HuH-7.5 (cell line): ENCODE measurements at regions not wholly inside any gene's neighbourhood (a gene's known extent, or its start where the extent isn't known, plus 50 kb on each side); places are given as distances from the start of the nearest gene placed in this dataset.

ENCODE experiments used
- DNase-seq: peaks from one replicate; pipeline ENCODE4 v3.0.0; 2011; ENCODE audit warnings: low spot score

GRCh38 chr11:92709329-92709728 is 260.1 kb upstream of the MTNR1B start:
- DNase-seq, result no peak

GRCh38 chr11:92711926-92712325 is 257.5 kb upstream of the MTNR1B start:
- DNase-seq, result no peak

GRCh38 chr11:92714111-92714510 is 255.3 kb upstream of the MTNR1B start:
- DNase-seq, result no peak

GRCh38 chr11:92717240-92717639 is 252.2 kb upstream of the MTNR1B start:
- DNase-seq, result no peak

- DNase-seq, result no peak
Measured at GRCh38 chr11:92720385-92720784, 249.1 kb upstream of the MTNR1B start.

- DNase-seq, result no peak
Measured at GRCh38 chr11:92725352-92725751, 244.1 kb upstream of the MTNR1B start.

- no peak for DNase-seq
Measured at GRCh38 chr11:92727123-92727522, 242.3 kb upstream of the MTNR1B start.

- no peak for DNase-seq
Measured at GRCh38 chr11:92727769-92728168, 241.7 kb upstream of the MTNR1B start.

- DNase-seq, result no peak
Measured at GRCh38 chr11:92728628-92729027, 240.8 kb upstream of the MTNR1B start.

GRCh38 chr11:92735039-92735438 is 234.4 kb upstream of the MTNR1B start:
- no peak for DNase-seq

GRCh38 chr11:92738276-92738675 is 231.2 kb upstream of the MTNR1B start:
- no peak for DNase-seq

- no peak for DNase-seq
Measured at GRCh38 chr11:92739041-92739440, 230.4 kb upstream of the MTNR1B start.

- no peak for DNase-seq
Measured at GRCh38 chr11:92739491-92739890, 230.0 kb upstream of the MTNR1B start.

- no peak for DNase-seq
Measured at GRCh38 chr11:92740276-92740675, 229.2 kb upstream of the MTNR1B start.

- no peak for DNase-seq
Measured at GRCh38 chr11:92744929-92745585, 224.4 kb upstream of the MTNR1B start.

- DNase-seq, result no peak
Measured at GRCh38 chr11:92750794-92751193, 218.7 kb upstream of the MTNR1B start.

GRCh38 chr11:92751594-92751993 is 217.9 kb upstream of the MTNR1B start:
- no peak for DNase-seq

GRCh38 chr11:92752122-92752521 is 217.3 kb upstream of the MTNR1B start:
- DNase-seq, result no peak

GRCh38 chr11:92753161-92753560 is 216.3 kb upstream of the MTNR1B start:
- no peak for DNase-seq

GRCh38 chr11:92758241-92758780 is 211.1 kb upstream of the MTNR1B start:
- no peak for DNase-seq

GRCh38 chr11:92759571-92760214 is 209.8 kb upstream of the MTNR1B start:
- DNase-seq, result no peak

- DNase-seq, result no peak
Measured at GRCh38 chr11:92762121-92762540, 207.3 kb upstream of the MTNR1B start.

- DNase-seq, result no peak
Measured at GRCh38 chr11:92763336-92763735, 206.1 kb upstream of the MTNR1B start.

- DNase-seq, result no peak
Measured at GRCh38 chr11:92764128-92764527, 205.3 kb upstream of the MTNR1B start.
